CD4-positive, alpha-beta T cell treated with Interleukin-1 beta for 1 hour (primary cell): ENCODE measurements at regions not wholly inside any gene's neighbourhood (a gene's known extent, or its start where the extent isn't known, plus 50 kb on each side); places are given as distances from the start of the nearest gene placed in this dataset.

Experiments used
- DNase-seq, 2 donors: peaks; one replicate each; pipeline ENCODE4 v3.0.0-alpha.2; 2020 to 2022

- no peak for DNase-seq
Observed at GRCh38 chr3:30503446-30503845, 103.0 kb upstream of the TGFBR2 start.

- no peak for DNase-seq
Observed at GRCh38 chr3:30504939-30505338, 101.5 kb upstream of the TGFBR2 start.

- DNase-seq: no peak
Observed at GRCh38 chr3:30505866-30506520, 100.4 kb upstream of the TGFBR2 start.

GRCh38 chr3:30508339-30508738 is 98.1 kb upstream of the TGFBR2 start:
- no peak for DNase-seq

GRCh38 chr3:30510596-30510995 is 95.8 kb upstream of the TGFBR2 start:
- DNase-seq: no peak

GRCh38 chr3:30511524-30512251 is 94.7 kb upstream of the TGFBR2 start:
- DNase-seq: no peak

GRCh38 chr3:30512576-30512975 is 93.8 kb upstream of the TGFBR2 start:
- no peak for DNase-seq

- no peak for DNase-seq
Observed at GRCh38 chr3:30513374-30514152, 92.8 kb upstream of the TGFBR2 start.

- no peak for DNase-seq
Observed at GRCh38 chr3:30516238-30516637, 90.2 kb upstream of the TGFBR2 start.

- DNase-seq: no peak
Observed at GRCh38 chr3:30518181-30518864, 88.1 kb upstream of the TGFBR2 start.

- no peak for DNase-seq
Observed at GRCh38 chr3:30518872-30519271, 87.5 kb upstream of the TGFBR2 start.

GRCh38 chr3:30520699-30521098 is 85.7 kb upstream of the TGFBR2 start:
- no peak for DNase-seq

- DNase-seq: no peak
Observed at GRCh38 chr3:30521156-30521715, 85.2 kb upstream of the TGFBR2 start.

- no peak for DNase-seq
Observed at GRCh38 chr3:30522476-30522875, 83.9 kb upstream of the TGFBR2 start.

GRCh38 chr3:30523366-30523765 is 83.0 kb upstream of the TGFBR2 start:
- DNase-seq: no peak

GRCh38 chr3:30524357-30525040 is 81.9 kb upstream of the TGFBR2 start:
- no peak for DNase-seq

GRCh38 chr3:30526031-30526430 is 80.4 kb upstream of the TGFBR2 start:
- no peak for DNase-seq

- no peak for DNase-seq
Observed at GRCh38 chr3:30527186-30527585, 79.2 kb upstream of the TGFBR2 start.

GRCh38 chr3:30527720-30528119 is 78.7 kb upstream of the TGFBR2 start:
- no peak for DNase-seq

GRCh38 chr3:30530084-30530483 is 76.3 kb upstream of the TGFBR2 start:
- DNase-seq: no peak

- no peak for DNase-seq
Observed at GRCh38 chr3:30531017-30531570, 75.3 kb upstream of the TGFBR2 start.

- no peak for DNase-seq
Observed at GRCh38 chr3:30535525-30535924, 70.9 kb upstream of the TGFBR2 start.
